ENCODE measurements at regions not wholly inside any gene's neighbourhood (a gene's known extent, or its start where the extent isn't known, plus 50 kb on each side); places are given as distances from the start of the nearest gene placed in this dataset.

- TF ChIP-seq, protein P1, sequence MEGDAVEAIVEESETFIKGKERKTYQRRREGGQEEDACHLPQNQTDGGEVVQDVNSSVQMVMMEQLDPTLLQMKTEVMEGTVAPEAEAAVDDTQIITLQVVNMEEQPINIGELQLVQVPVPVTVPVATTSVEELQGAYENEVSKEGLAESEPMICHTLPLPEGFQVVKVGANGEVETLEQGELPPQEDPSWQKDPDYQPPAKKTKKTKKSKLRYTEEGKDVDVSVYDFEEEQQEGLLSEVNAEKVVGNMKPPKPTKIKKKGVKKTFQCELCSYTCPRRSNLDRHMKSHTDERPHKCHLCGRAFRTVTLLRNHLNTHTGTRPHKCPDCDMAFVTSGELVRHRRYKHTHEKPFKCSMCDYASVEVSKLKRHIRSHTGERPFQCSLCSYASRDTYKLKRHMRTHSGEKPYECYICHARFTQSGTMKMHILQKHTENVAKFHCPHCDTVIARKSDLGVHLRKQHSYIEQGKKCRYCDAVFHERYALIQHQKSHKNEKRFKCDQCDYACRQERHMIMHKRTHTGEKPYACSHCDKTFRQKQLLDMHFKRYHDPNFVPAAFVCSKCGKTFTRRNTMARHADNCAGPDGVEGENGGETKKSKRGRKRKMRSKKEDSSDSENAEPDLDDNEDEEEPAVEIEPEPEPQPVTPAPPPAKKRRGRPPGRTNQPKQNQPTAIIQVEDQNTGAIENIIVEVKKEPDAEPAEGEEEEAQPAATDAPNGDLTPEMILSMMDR (IDR thresholded peaks at IDR 0.05): no peak
- TF ChIP-seq POLR2A (IDR thresholded peaks at IDR 0.05): no peak
Observed at GRCh38 chr3:5565026-5565425, 377.5 kb downstream of the EDEM1 start.

All from Peyer's patch (tissue), 4 donors.